Keratinocyte (primary cell): ENCODE measurements at regions not wholly inside any gene's neighbourhood (a gene's known extent, or its start where the extent isn't known, plus 50 kb on each side); places are given as distances from the start of the nearest gene placed in this dataset.

Experiments used
- CTCF ChIP-seq, 3 experiments: IDR thresholded peaks in 1 of 3; conservative IDR thresholded peaks in 1 of 3; optimal IDR thresholded peaks in 1 of 3; 2 replicates in 2 of 3; 3 replicates in 1 of 3; pipeline versions ENCODE3 to v1.5.1; 2011; ENCODE audit warnings: low read length in 3 of 3, mild to moderate bottlenecking in 3 of 3, moderate library complexity in 2 of 3, control low read depth in 1 of 3, inconsistent platforms in 1 of 3; ENCODE audit not compliant: insufficient read depth in 2 of 3; ENCODE audit errors: extremely low read depth in 1 of 3
- EZH2 ChIP-seq: IDR thresholded peaks from one replicate; pipeline ENCODE4 v1.6.1; 2012; ENCODE audit warnings: inconsistent platforms, mild to moderate bottlenecking, low read length, moderate library complexity

DNA sequence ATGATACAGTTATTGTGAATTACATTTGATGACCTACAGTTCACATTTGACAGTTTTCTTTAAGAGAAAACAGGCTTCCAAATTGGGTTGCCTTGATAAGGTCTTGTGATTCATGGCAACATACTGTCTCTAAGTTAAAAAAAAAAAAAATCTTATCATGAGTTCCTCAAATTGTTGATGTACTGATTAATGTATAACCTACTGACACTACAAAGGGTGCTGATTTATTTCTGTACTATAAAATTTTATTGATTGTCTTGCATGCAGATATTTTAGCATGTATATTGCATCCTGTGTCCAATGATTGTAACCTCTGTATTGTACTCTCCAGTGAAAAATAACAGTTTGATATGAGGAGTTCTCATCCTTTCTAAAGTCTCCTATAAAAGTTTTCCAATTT is 197.3 kb upstream of the IVNS1ABP start:
- no peak for TF ChIP-seq CTCF (optimal IDR thresholded peaks at IDR 0.05 in 1 of 3, IDR thresholded peaks at IDR 0.05 in 1 of 3, conservative IDR thresholded peaks at IDR 0.05 in 1 of 3; ENCODE audit: extremely low read depth in 1 of 3, insufficient read depth in 2 of 3, low read length in 3 of 3)
- TF ChIP-seq EZH2, result no peak
